HuH-7.5 (cell line): ENCODE measurements at regions not wholly inside any gene's neighbourhood (a gene's known extent, or its start where the extent isn't known, plus 50 kb on each side); places are given as distances from the start of the nearest gene placed in this dataset.
"Not testable (repeated sequence)": the region's sequence is repeated elsewhere in the genome, so short reads cannot be mapped to it uniquely, and the experiment has no call there.

Source experiments
- DNase-seq: peaks from one replicate; pipeline ENCODE4 v3.0.0; 2011; ENCODE audit warnings: low spot score

- DNase-seq = no peak
Observed at GRCh38 chr9:75197561-75197960, 109.2 kb downstream of the OSTF1 start.

GRCh38 chr9:75198436-75198835 is 110.1 kb downstream of the OSTF1 start:
- no peak for DNase-seq

GRCh38 chr9:75200892-75201470 is 112.7 kb downstream of the OSTF1 start:
- DNase-seq = no peak

GRCh38 chr9:75201480-75202209 is 113.3 kb downstream of the OSTF1 start:
- no peak for DNase-seq

- not testable (repeated sequence) for DNase-seq
Observed at GRCh38 chr9:75207997-75208396, 119.7 kb downstream of the OSTF1 start.

- DNase-seq = no peak
Observed at GRCh38 chr9:75210215-75210614, 121.9 kb downstream of the OSTF1 start.

- DNase-seq = no peak
Observed at GRCh38 chr9:75213765-75214164, 125.5 kb downstream of the OSTF1 start.

- no peak for DNase-seq
Observed at GRCh38 chr9:75226403-75227139, 138.3 kb downstream of the OSTF1 start.

GRCh38 chr9:75228893-75229292 is 140.6 kb downstream of the OSTF1 start:
- DNase-seq = no peak

- no peak for DNase-seq
Observed at GRCh38 chr9:75229605-75230332, 141.5 kb downstream of the OSTF1 start.

- DNase-seq = no peak
Observed at GRCh38 chr9:75230469-75230868, 142.2 kb downstream of the OSTF1 start.

GRCh38 chr9:75231167-75231566 is 142.9 kb downstream of the OSTF1 start:
- DNase-seq = no peak

- no peak for DNase-seq
Observed at GRCh38 chr9:75233011-75233410, 144.7 kb downstream of the OSTF1 start.

- no peak for DNase-seq
Observed at GRCh38 chr9:75235632-75236031, 147.3 kb downstream of the OSTF1 start.

- peak; percentile 11 for DNase-seq
Observed at GRCh38 chr9:75238311-75238976, 150.1 kb downstream of the OSTF1 start.

GRCh38 chr9:75239176-75239575 is 150.9 kb downstream of the OSTF1 start:
- DNase-seq = no peak

GRCh38 chr9:75242426-75242825 is 154.1 kb downstream of the OSTF1 start:
- DNase-seq = no peak

- DNase-seq = no peak
Observed at GRCh38 chr9:75246949-75247348, 158.6 kb downstream of the OSTF1 start.

- DNase-seq = peak; percentile 12
Observed at GRCh38 chr9:75265525-75265972, 177.2 kb downstream of the OSTF1 start.

GRCh38 chr9:75269197-75269596 is 180.9 kb downstream of the OSTF1 start:
- DNase-seq = no peak

GRCh38 chr9:75273055-75273454 is 184.7 kb downstream of the OSTF1 start:
- DNase-seq = not testable (repeated sequence)

- no peak for DNase-seq
Observed at GRCh38 chr9:75274781-75275180, 186.5 kb downstream of the OSTF1 start.
